Stimulated activated CD4-positive, alpha-beta T cell treated with anti-CD3 and anti-CD28 coated beads, Interleukin-4, amount 100 ng/mL, for 24 hours (primary cell): ENCODE measurements at regions not wholly inside any gene's neighbourhood (a gene's known extent, or its start where the extent isn't known, plus 50 kb on each side); places are given as distances from the start of the nearest gene placed in this dataset.

Source experiments
- DNase-seq: peaks from one replicate; pipeline ENCODE4 v3.0.0-alpha.2; 2020

DNA sequence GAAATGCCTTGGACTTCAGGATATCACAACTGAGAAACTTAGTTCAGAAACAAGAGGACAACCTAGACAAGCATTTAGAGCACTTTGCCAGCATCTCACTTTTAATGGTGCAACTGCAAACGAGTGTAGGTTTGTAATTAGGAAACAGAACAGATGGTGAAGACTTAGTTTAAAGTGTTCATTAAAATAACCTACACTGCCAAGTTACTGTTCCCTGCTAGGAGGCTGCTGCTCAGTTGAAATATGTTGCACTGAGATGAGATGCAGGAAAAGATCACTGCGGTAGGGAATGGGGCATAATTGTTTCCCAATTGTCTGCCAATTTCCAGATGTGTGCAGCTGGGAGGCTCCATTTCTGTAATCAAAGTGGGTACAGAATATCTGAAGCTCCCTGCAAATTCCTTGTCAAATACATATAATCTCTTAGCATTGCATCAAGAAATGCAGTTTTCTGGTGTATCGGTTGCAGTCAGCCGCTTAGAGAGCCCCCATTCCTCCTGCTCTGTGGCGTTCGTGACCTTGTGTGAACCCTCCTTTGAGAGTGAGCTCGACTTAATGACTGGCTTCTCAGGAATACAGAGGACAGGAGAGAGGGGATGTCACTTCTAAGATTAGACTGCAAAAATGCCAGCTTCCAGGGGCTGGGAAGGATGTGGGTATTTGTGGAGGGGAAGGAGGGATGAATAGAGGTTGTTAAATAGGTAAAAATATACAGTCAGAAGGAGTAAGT, 448.9 kb downstream of the MED10 start:
- DNase-seq = no peak

DNA sequence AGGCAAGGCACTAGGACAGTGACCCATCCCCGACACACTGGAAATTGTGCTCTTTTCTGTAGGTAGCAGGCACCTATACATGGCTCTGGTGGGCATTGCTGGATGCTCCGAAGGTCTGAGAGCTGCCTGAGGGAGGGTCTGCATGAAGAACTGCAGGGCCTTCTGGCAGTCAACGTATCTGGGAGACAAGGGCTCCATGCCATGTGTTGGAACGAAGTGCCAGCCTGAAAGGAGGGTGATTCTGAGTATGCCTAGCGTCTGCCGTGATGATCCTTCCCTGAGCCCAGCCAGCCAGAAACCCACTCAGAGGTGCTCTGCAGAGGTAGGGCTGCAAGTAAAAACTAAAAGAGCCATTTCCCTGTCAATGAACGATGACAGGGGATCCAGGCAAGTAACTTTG, 453.2 kb downstream of the MED10 start:
- no peak for DNase-seq

DNA sequence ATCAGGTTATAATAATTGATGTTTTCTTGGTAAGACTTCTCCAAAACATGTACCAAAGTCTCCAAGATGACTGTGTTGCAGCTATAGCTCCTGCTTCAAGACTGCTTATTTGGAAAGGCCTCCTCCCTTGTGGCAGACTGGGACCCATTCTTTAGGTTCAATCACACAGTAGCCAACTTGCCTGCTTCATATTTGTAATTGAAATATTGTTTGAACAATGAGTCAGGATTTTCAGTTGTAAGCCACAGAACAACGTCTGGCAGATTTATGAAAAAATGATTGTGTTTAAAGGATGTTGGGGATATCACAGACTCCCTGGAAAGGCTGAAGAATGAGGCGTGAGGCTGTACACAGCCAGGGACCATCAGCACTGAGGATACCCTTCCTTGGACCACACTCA, 458.9 kb downstream of the MED10 start:
- DNase-seq = no peak

DNA sequence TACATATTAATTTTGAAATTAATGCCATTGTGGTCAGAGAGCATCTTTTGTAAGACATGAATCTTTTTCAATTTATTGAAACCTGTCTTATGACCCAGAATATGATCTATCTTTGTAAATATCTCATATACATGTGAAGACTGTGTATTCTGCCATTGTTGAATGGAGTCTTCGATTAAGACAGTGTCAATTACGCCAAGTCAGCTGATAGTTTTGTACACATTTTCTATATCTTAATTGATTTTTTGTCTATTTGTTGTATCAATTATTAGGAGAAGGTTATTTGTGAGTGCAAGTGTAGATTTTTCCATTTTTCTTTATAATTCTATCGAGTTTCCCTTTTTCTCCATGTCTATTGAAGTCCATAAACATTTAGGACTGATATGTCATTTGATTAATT, 471.6 kb downstream of the MED10 start:
- no peak for DNase-seq

DNA sequence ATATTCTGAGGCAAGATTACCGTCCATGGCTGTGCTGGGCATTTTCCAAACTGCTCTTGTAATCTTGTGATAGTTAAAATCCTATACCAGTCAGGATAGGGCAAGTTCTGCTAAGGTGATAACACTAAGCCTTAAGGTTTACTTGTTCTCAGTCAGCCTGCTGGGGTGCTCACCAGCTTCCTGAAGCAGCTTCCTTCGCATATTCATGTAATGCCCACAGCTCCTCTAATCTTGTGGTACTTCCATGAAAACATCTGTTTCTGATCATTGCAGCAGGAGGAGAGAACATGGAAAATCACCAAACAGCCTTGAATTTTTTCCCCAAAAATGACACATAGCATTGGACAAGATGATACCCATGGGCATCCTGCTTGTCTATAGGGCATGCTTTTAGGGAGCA, 473.2 kb downstream of the MED10 start:
- no peak for DNase-seq

DNA sequence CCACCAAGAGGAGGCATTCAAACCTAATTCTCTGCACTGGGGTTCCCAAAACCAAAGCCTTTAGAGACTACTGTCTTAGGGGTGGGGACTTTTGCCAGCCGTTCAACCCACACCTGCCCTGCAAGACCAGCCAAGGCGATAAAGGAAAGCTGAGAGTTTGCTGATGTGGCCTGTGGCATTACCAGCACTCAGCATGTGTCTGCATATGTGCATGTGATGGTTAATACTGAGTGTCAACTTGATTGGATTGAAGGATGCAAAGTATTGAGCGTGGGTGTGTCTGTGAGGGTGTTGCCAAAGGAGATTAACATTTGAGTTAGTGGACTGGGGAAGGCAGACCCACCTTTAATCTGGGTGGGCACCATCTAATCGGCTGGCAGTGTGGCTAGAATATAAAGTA, 474.2 kb downstream of the MED10 start:
- DNase-seq = no peak

DNA sequence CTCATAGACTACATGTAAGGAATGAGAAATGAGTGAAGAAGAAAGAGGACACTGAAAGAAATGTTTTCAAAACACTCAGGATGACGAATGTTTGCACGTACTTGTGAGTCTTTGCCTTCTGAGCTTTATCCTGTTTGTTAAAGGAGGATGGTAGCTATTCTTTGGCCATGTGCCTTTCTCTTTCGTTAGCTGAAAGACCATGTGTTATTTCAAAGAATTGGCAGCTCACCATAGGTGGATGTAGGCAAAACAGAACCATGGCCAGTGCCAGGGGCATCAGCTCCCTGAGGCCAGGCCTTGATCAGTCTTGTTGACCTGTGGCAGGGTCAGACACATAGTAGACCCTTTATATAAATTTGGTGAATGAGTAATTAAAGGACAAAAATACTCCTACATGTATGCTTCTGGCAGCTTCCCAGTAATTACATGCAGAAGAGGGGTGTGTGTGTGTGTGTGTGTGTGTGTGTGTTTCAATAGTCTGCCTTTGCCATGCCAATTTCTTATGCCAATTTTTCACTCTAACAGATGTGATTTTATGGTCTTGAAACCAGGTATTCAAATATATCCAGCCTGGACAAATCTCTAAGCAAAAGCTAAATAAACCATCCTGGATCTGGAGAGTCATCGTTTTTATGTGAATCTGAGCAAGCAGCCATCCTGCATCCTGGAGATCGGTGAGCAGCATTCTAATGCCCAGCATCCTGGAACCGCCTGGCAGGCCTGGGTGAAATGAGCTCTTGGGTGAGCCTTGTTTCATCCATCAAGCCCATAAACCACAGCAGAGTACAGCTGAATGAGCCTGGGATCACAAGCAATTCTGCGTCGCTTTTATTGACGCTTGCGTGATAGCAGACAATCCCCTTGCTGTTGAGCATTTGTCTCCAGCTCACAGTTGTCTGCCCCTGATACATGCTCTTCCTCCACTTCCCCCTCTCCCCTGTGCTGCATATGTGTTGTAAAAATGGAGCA, 475.4 kb downstream of the MED10 start:
- DNase-seq = no peak

DNA sequence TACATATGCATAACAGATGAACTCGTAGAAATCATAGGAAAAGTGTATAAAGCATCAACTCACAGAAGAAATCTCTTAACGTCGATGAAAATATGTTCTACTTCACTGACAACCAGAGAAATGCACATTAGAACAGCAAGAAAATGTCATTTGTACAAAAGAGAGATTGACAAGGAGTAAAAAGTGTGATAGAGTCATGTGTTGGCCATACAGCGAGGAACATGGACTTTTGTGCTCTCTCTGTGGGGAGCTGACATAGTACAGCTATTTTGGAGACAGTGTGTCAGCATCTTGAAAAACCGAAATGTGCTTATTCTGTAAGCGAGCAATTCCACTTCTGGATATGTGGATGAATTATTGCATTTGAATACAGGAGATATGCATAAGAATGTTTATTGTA, 477.9 kb downstream of the ICE1 start:
- no peak for DNase-seq

DNA sequence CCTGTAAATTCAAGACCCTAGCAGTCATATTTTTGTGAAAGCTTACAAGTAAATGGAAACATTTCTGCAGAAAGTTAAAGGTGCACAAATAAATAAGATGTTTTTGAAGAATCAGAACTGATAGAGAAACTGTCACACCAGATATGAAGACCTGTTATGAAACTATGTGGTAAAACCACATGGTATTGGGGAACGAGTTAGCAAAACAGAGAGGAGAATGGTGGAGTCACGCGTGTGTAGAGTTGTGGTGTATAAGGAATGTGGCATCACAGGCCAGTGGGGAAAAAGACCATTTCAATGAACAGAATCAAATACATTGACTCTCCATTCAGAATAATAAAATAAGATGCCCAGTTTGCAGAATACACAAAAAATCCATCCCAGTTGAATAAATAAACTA, 477.2 kb downstream of the ICE1 start:
- no peak for DNase-seq

DNA sequence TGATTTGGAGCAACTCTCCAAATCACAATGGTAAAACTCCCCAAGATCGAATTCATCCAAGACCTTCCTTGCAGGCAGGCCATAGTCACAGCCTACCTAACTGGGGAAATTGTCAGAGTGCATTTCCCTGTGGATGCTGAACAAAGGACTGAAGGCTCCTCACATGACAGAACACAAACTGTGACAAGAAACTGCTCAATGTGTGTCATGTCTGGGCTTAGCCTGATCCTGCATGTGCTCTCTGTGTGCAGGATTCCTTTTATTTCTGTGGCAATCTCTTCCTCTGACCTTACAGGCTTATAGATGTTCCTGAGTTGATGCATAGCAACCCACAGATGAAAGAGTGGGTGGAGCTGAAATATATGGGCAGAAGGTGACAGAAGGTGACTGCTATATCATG, 465.8 kb downstream of the ICE1 start:
- DNase-seq = no peak

DNA sequence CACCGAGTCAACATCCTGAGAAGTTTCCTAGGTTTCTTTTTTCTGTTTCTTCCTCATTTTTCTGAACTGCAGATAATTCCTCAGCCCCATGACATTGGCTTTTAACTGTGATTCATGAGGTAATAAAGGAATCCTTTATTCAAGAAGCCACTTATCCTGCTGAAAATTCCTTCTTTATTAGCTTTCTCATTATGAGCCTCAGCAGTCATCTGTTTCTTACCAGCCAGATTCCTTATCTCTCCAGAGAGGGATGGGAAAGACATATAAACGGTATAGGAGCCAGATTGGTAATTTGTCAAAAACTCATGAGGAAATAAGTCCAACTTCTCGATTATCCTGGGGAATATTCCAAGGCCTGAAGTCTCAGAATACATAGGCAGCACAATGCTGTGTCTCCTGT, 465.4 kb downstream of the ICE1 start:
- DNase-seq = no peak

DNA sequence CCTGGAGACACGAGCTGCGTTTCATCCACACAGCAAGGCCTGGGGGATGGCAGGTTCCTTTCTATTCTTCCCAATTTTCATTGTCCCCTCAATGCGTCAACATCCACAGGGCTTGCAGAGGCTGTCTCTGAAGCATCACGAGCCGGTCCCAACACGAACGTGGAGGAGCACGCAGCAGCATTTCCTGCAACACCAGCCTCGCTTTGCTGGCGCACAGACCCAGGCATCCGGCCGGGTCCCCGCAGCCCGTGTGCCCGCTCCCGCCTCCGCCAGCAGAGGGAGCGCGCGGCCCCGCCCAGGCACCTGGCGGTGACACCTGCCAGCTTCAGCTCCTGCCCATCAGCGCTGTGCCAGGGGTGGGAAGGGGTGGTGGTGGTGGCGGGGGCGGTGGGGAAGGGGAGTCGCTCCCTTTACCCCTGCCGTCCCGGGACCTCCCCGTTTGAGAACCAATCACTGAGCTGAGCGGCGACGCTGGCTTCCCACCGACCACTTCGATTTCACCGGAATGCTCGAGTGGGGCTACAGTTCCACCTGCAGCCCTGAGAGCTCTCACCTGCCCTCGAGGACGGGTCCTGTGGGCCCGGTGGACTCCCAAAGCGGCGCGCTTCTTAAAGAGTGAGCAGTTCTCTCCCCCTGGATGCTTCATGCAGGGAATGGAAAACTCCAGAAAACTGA, 464.5 kb downstream of the ICE1 start:
- DNase-seq = peak; percentile 19

DNA sequence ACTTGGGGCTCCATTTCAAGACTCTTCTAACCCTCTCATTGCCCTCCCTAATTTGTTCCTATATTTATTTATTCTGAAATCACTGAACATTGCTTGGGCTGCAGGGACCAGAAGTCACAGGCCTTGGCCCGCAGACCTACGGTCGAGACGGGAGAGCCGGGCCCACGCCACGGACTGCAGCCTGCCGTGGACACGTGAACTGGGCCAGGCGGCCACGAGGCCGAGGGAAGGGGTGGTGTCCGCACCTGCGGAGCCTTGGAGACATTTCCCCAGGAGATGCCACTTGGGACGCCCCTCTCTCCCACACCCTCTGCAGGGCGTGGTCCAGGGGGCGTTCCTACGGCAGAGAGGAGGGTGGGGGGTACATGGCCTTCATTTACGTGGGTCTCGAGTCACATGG, 463.9 kb downstream of the ICE1 start:
- DNase-seq = no peak

DNA sequence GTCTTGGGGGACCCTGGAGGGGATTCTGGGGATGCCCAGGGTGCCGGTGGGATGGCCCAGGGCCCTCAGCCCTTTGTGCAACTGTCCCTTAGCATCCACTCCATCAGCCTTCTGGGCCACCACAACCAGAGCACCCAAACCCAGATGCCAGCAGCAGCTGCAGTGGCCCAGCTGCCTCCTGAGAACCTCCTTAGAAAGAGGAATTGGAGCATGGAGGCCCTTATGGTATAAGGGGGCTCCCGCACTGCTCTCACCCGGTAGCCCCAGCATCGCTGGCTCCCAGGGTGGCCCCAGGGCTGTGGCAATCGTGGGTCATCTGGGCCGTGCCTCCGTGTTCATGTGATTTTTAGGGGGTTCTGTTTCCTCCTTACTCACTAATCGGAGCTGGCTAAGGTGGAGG, 463.3 kb downstream of the ICE1 start:
- DNase-seq = no peak

DNA sequence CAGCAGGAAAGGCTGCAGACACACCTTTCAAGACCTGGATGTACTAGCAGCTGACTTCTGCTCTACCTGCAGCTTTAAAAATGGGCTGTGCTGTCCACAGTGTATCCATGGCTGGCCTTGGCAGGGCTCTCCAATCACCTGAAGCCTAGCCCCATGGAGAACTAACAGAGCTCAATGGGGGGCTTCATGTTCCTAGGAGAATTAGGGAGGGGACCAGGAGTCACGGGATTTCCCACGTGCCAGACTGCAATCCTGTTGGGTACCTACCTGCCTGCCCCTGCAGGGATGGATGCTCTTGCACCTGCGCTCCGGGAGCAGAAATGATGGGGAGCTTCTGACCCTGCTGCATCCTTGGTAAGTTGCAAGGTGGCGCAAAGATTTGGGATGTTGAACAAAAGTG, 462.1 kb downstream of the ICE1 start:
- no peak for DNase-seq

DNA sequence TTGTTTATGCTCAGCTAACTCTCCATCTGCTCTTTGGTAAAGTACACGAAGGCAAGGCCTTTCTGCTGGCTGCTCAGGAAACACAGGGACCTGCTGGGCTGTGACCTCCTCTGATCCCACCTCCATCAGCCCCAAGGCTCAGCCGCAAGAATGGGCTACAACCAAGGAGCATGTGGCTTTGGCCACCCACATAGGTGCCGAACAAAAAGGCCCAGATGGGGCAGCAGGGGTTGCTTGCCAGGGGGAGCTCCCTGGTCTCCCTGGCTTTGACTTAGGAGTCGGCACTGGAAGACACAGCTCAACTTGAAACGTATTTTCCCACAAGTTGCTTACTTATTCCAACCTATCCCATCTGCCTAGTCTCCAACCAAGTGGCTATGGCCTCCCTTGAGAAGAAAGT, 461.1 kb downstream of the ICE1 start:
- no peak for DNase-seq

DNA sequence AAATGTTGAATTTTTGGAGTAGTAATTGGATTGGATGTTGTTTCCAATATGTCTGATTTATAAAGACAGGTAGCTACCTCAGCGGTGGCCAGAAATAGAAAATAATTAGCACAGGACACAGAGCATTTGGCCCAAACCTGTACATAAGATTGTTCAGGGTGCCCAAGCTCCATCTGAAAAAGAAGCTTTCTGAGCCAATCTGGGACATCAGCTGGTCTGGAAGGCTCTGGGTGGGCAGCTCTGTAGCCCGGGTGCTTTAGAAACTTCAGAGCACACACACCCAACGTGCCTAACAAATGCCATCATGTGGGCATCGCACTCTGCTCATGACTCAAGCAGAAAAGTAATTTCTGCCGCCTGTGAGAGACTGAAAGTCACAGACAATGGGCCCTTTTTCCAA, 460.7 kb downstream of the ICE1 start:
- no peak for DNase-seq

DNA sequence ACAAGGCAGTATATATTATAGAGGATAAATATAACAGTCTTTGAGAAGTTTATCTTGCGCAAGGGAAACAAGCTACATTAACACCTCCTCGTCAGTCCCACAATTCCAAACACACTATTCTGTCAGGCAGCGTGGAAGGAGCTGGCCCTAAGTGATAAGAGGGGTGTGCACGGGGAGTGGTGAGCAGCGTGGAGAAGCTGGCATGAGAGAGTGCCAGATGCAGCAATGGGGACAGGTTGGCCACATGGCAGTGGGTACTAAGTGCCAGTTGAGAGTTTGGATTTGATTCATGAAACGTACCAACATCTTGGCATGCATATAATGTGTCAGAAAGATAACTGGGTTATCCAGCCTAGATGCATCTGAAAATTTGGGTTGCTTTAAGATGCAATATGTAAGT, 460.2 kb downstream of the ICE1 start:
- no peak for DNase-seq

DNA sequence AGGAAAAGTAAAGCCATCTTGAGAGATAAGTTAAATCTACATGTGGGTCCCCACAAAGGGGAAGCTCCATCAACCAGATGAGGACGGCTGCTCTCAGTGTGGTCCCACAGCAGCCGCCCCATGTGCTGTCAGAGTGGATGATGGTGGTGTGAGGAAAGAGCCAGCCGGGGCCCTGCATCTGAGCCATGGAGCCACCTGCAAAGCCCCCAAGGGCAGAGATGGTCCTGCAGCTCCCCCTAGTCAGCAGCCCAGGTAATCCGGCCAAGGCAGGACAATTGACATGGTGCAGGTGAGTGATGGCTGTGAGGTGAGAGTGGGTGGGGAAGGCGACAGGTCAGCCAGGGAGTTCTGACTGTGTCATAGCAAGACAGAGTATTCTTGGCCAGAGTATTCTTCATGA, 458.8 kb downstream of the ICE1 start:
- DNase-seq = no peak

DNA sequence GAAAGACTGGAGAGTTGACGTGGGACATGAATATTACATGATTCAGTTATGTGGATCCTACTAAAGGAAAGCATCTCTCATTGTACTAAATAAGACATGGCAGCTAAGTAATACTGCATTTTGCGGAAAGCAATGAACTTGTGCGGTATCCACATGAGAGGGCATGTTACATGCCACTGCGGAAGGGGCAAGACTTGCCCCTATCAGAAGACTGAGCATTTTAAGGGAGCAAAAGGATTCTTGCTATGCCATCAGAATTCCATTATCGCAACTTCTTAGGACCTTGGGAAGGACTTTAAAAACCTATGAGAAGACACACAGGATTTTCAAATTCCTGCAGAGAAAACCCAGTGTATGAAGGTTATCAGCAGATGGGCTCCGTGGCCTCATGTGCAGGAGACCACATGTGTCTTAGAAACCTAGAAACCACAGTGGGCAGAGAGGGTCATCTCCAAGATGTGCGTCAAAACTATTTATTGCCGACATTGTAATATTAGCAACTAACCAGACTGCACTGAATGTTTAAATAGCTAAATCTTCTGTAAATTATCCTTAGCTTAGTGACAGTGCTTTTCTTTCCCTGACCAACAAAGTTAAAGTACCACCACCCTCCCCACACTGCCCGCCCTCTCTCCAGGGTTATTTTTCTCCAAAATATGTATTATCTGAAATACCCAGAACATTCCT, 457.7 kb downstream of the ICE1 start:
- no peak for DNase-seq

DNA sequence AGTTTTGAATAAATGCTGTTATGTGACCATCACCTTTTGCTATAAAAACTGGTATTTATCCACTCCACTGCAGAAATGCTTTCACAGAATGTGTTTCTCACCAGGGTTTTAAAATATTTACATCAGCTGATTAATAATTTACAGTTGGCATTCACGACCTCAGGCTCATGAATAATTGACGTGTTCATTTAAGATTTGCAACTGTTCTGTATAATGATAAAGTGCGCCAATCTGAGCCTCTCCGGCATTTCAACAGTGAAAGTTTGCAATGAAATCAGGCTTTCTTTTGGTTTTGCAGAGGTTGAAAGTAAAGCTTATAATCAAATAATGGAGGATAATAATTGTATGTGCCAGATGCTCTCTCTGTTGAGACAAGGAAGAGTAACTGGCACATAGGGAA, 434.9 kb downstream of the ICE1 start:
- no peak for DNase-seq

DNA sequence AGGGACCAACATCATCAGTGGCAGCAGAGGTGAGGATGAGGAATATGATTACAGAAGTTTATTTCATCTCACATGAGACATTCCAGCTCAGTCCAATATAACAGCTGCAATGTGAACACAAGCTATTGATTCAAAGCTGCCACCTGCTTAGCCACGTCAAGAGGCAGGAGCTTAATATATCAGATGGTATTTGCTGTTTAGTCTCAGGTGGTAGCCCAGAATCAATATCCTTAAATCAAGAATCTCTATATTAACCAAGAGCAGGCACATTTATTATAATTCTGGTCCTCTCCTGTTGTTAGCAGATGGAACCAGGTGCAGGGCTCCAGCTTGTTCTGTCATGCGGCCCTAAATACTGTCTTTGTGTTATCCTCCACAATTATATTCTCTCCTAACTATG, 431.6 kb downstream of the ICE1 start:
- DNase-seq = no peak

DNA sequence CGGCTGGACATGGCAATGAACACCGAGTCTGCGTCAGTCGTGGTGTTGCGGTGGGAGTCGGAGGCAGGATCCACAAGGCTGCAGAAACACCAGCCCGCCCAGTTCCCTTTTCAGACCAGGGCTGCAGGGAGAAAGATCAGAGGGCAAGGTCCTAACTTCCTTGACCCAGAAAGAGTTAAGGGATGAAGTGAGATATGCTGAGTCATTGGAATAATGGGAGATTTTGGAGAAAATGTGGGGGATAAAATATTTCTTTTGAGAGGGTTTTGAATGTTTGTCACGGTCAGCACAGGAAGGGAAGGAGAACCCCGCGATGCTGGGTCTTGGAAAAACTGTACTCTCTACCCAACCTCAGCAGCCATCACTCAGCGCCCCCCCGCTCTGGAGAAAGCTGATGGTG, 416.0 kb downstream of the ICE1 start:
- no peak for DNase-seq
